Smooth muscle cell (in vitro differentiated cells): ENCODE measurements at regions not wholly inside any gene's neighbourhood (a gene's known extent, or its start where the extent isn't known, plus 50 kb on each side); places are given as distances from the start of the nearest gene placed in this dataset.

Source experiments
- DNase-seq: peaks from one replicate; lab custom pipeline; 2025; ENCODE audit not compliant: unreplicated experiment; lab: John Stamatoyannopoulos, UW
- H2AFZ ChIP-seq: fragments of 200-600 bp; sonication (generic); 2 replicates; pipeline ENCODE4 v1.6.0; 2016; ENCODE audit warnings: antibody characterized with exemption, low read depth, mild to moderate bottlenecking
- H3F3A ChIP-seq: fragments of 200-600 bp; sonication (generic); 2 replicates; pipeline ENCODE4 v1.6.0; 2017; ENCODE audit warnings: antibody characterized with exemption, low read depth
- H3K27ac ChIP-seq: fragments of 200-600 bp; sonication (generic); 2 replicates; pipeline ENCODE4 v1.5.1; 2016; ENCODE audit warnings: low read depth, mild to moderate bottlenecking
- H3K27me3 ChIP-seq: fragments of 200-600 bp; sonication (generic); 2 replicates; pipeline ENCODE4 v1.6.1; 2016; ENCODE audit warnings: low read depth, mild to moderate bottlenecking
- H3K36me3 ChIP-seq: fragments of 200-600 bp; sonication (generic); 2 replicates; pipeline ENCODE4 v1.5.1; 2016; ENCODE audit warnings: low read depth
- H3K4me1 ChIP-seq: fragments of 200-600 bp; sonication (generic); 2 replicates; pipeline ENCODE4 v1.5.1; 2016; ENCODE audit warnings: low read depth
- H3K4me2 ChIP-seq: fragments of 200-600 bp; sonication (generic); 2 replicates; pipeline ENCODE4 v1.6.0; 2016; ENCODE audit warnings: mild to moderate bottlenecking
- H3K4me3 ChIP-seq: fragments of 200-600 bp; sonication (generic); 2 replicates; pipeline ENCODE4 v1.5.1; 2016; ENCODE audit warnings: mild to moderate bottlenecking
- H3K79me2 ChIP-seq: fragments of 200-600 bp; sonication (generic); 2 replicates; pipeline ENCODE4 v1.6.0; 2016; ENCODE audit warnings: low read depth, mild to moderate bottlenecking
- H3K9ac ChIP-seq: fragments of 200-600 bp; sonication (generic); 2 replicates; pipeline ENCODE4 v1.6.0; 2016; ENCODE audit warnings: low read depth
- H3K9me3 ChIP-seq: fragments of 200-600 bp; sonication (generic); replicated peaks from 2 replicates; pipeline ENCODE4 v1.5.1; 2016; ENCODE audit warnings: low read depth
- H4K20me1 ChIP-seq: fragments of 200-600 bp; sonication (generic); 2 replicates; pipeline ENCODE4 v1.6.0; 2016; ENCODE audit warnings: low read depth
- WGBS: methylation state at CpG from one replicate; pipeline ENCODE4 v1.1.7; 2016; ENCODE audit warnings: low lambda C conversion rate; 5-methylcytosine and 5-hydroxymethylcytosine counted together
- TF ChIP-seq, protein P1 (sequence below): fragments of 200-600 bp; sonication (generic); IDR thresholded peaks from 2 replicates; pipeline ENCODE4 v1.5.1; 2017; ENCODE audit warnings: borderline replicate concordance, mild to moderate bottlenecking, antibody characterized with exemption; ENCODE audit not compliant: insufficient read depth, poor library complexity, severe bottlenecking

GRCh38 chr13:83024232-83024631 lies 858.0 kb downstream of the SLITRK1 start:
- Histone ChIP-seq H3K27ac (no peak overlapping the region), H3F3A (no peaks in the 10 kb centered on the region), H3K4me3 (no peak overlapping the region), H2AFZ (no peak overlapping the region), H3K9ac (no peak overlapping the region), H3K27me3 (no peaks in the 10 kb centered on the region), H3K4me1 (no peaks in the 10 kb centered on the region), H3K79me2 (no peaks in the 10 kb centered on the region), H3K4me2 (no peak overlapping the region), H3K36me3 (no peaks in the 10 kb centered on the region), H3K9me3 (no peaks in the 10 kb centered on the region), H4K20me1 (no peaks in the 10 kb centered on the region)
- DNase-seq: no peak
- TF ChIP-seq, protein P1, sequence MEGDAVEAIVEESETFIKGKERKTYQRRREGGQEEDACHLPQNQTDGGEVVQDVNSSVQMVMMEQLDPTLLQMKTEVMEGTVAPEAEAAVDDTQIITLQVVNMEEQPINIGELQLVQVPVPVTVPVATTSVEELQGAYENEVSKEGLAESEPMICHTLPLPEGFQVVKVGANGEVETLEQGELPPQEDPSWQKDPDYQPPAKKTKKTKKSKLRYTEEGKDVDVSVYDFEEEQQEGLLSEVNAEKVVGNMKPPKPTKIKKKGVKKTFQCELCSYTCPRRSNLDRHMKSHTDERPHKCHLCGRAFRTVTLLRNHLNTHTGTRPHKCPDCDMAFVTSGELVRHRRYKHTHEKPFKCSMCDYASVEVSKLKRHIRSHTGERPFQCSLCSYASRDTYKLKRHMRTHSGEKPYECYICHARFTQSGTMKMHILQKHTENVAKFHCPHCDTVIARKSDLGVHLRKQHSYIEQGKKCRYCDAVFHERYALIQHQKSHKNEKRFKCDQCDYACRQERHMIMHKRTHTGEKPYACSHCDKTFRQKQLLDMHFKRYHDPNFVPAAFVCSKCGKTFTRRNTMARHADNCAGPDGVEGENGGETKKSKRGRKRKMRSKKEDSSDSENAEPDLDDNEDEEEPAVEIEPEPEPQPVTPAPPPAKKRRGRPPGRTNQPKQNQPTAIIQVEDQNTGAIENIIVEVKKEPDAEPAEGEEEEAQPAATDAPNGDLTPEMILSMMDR: no peak
- WGBS: 88% methylated on average over 1 of the region's 1 CpG

DNA sequence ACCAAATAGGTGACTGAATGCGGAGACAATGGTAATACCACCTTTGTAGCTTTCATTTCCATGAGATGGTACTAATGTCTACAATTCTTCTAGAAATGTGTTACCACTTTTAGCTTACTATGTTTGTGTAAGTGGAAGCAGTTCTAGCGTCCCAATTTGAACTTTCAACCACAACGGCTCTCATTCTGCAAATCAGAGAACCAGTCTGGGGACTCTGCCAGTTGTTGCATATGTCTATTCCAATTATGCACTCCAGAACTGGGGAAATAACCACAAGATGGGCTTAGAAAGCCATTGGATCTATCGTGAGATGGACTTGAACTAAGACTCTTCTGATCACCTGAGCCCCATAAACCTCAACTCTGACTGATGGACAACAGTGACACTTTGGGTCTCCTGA lies 862.3 kb downstream of the SLITRK1 start:
- no peaks in the 10 kb centered on the region for H3K27me3 ChIP-seq
- no peaks in the 10 kb centered on the region for H3K9me3 ChIP-seq
- WGBS: 91% methylated on average over 4 of the region's 4 CpGs
- H3F3A ChIP-seq: no peaks in the 10 kb centered on the region
- no peaks in the 10 kb centered on the region for H3K4me1 ChIP-seq
- TF ChIP-seq, protein P1: no peak
- no peak overlapping the region for H2AFZ ChIP-seq
- no peak overlapping the region for H3K9ac ChIP-seq
- H3K79me2 ChIP-seq: no peaks in the 10 kb centered on the region
- no peaks in the 10 kb centered on the region for H3K36me3 ChIP-seq
- DNase-seq: no peak
- H4K20me1 ChIP-seq: no peaks in the 10 kb centered on the region
- H3K4me3 ChIP-seq: no peak overlapping the region
- H3K4me2 ChIP-seq: no peak overlapping the region
- H3K27ac ChIP-seq: no peak overlapping the region

GRCh38 chr13:83009987-83010386 lies 872.3 kb downstream of the SLITRK1 start:
- Histone ChIP-seq H3K27me3 (no peaks in the 10 kb centered on the region), H3K27ac (no peak overlapping the region), H3K4me3 (no peak overlapping the region), H3K9ac (no peak overlapping the region), H3K36me3 (no peaks in the 10 kb centered on the region), H3K79me2 (no peaks in the 10 kb centered on the region), H3K4me1 (no peaks in the 10 kb centered on the region), H3K4me2 (no peak overlapping the region), H4K20me1 (no peaks in the 10 kb centered on the region), H3K9me3 (no peaks in the 10 kb centered on the region), H3F3A (no peaks in the 10 kb centered on the region), H2AFZ (no peak overlapping the region)
- DNase-seq: no peak
- TF ChIP-seq, protein P1: no peak
- 80% methylated on average over 2 of the region's 2 CpGs for WGBS

DNA sequence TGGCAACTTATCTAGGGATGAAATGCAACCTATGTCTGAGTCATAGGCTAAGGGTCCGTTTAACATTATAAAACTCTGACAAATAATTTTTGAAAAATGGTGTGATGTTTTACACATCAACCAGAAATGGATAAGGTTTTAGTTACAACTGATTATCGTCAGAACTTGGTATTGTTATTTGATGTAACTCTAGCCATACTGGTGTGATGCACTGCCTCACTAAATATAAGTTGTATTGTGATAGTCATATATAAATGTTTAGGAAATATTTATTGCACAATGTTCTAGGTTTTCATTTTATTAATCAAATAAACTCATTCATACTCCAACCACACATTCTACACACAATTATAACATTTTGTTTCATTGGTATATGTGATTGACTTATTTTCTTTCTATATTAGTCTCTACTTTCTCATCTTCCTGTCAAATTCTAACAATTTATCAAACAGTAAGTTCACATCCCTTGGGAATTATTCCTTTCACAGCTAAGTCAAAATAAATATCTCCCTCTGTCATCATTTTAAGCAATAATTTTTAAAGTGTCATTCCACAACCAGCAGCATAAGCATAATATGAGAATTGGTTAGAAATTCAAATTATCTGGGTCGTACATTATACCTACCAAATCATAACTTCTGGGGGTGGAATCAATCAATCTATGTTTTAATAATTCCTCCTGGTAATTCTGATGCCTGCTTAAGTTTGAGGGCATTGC lies 873.9 kb downstream of the SLITRK1 start:
- H4K20me1 ChIP-seq: no peaks in the 10 kb centered on the region
- no peak for DNase-seq

More for the DNA sequence above, 873.9 kb downstream of the SLITRK1 start:
- H3K4me3 ChIP-seq: no peak overlapping the region
- H3K4me1 ChIP-seq: no peaks in the 10 kb centered on the region
- no peaks in the 10 kb centered on the region for H3K36me3 ChIP-seq
- 69% methylated on average over 3 of the region's 3 CpGs for WGBS
- TF ChIP-seq, protein P1: no peak
- no peaks in the 10 kb centered on the region for H3K9me3 ChIP-seq
- H3K9ac ChIP-seq: no peak overlapping the region
- H3K27ac ChIP-seq: no peak overlapping the region
- H3K4me2 ChIP-seq: no peak overlapping the region
- no peaks in the 10 kb centered on the region for H3K27me3 ChIP-seq
- no peak overlapping the region for H2AFZ ChIP-seq
- H3F3A ChIP-seq: no peaks in the 10 kb centered on the region
- H3K79me2 ChIP-seq: no peaks in the 10 kb centered on the region
